ENCODE measurements at regions not wholly inside any gene's neighbourhood (a gene's known extent, or its start where the extent isn't known, plus 50 kb on each side); places are given as distances from the start of the nearest gene placed in this dataset.

DNA sequence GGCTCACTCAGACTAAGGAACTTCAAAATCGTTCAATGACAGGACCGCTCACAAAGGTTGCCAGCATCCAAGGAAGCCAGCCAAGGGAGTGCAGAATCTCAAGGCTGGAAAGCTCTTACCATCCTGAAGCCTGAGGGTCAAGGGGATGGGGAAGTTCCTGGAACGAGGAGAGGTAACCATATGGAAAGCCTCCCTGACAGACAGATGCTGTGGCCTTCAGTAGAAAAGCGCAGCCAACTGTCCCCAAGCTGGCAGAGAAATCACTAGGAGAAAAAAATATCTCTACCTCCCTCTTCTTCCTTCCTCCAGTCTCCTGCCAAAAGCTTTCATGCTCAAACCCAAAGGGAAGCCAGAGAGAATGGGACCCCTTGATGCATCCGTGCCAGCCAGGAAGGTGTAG, 90.5 kb upstream of the RANBP3L start:
- TF ChIP-seq POLR2A (IDR thresholded peaks at IDR 0.05) = no peak
- TF ChIP-seq, protein P1, sequence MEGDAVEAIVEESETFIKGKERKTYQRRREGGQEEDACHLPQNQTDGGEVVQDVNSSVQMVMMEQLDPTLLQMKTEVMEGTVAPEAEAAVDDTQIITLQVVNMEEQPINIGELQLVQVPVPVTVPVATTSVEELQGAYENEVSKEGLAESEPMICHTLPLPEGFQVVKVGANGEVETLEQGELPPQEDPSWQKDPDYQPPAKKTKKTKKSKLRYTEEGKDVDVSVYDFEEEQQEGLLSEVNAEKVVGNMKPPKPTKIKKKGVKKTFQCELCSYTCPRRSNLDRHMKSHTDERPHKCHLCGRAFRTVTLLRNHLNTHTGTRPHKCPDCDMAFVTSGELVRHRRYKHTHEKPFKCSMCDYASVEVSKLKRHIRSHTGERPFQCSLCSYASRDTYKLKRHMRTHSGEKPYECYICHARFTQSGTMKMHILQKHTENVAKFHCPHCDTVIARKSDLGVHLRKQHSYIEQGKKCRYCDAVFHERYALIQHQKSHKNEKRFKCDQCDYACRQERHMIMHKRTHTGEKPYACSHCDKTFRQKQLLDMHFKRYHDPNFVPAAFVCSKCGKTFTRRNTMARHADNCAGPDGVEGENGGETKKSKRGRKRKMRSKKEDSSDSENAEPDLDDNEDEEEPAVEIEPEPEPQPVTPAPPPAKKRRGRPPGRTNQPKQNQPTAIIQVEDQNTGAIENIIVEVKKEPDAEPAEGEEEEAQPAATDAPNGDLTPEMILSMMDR (IDR thresholded peaks at IDR 0.05) = no peak
